ENCODE measurements at regions not wholly inside any gene's neighbourhood (a gene's known extent, or its start where the extent isn't known, plus 50 kb on each side); places are given as distances from the start of the nearest gene placed in this dataset.

- TF ChIP-seq CTCF (IDR thresholded peaks at IDR 0.05) (no peak), EP300 (IDR thresholded peaks at IDR 0.05) (no peak), POLR2A (IDR thresholded peaks at IDR 0.05) (no peak)
Observed at GRCh38 chr16:80114699-80115098, 426.1 kb upstream of the DYNLRB2 start.
